ENCODE measurements at regions not wholly inside any gene's neighbourhood (a gene's known extent, or its start where the extent isn't known, plus 50 kb on each side); places are given as distances from the start of the nearest gene placed in this dataset.

DNA sequence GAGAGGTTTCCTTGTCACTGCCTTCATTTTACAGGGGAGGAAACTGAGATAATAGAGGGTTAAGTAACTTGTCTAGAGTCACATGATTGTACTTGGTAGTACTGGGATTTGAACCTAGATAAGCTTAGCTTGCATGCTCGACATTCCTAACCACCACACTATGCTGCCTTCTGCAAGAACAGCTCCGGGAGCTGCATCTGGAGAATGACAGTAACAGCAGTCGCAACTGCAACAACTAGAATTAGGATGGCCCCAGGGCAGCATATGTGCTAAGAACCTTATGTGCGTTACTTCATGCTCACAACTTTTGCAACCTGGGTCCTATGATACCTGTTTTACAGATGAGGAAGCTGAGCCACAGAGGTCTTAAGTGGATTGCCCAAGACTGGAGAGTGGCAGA, 89.5 kb upstream of the LCORL start:
- DNase-seq, result no peak
- H4K8ac ChIP-seq (replicated peaks; ENCODE audit: insufficient read length, low read depth, low read length), result no peak overlapping the region

More for the DNA sequence above, 89.5 kb upstream of the LCORL start:
- Histone ChIP-seq H2AFZ (ENCODE audit: low read length) (no peak overlapping the region), H3K4me2 (ENCODE audit: insufficient read depth, insufficient read length, low read length) (no peak overlapping the region), H2BK5ac (ENCODE audit: insufficient read length, low read length) (no peak overlapping the region), H3K27me3 (ENCODE audit: insufficient read depth, low read length) (no peaks in the 10 kb centered on the region), H3K79me1 (ENCODE audit: insufficient read depth, low read depth, low read length, poor library complexity, severe bottlenecking) (no peaks in the 10 kb centered on the region), H2BK15ac (ENCODE audit: low read depth, low read length) (no peak overlapping the region), H3K56ac (ENCODE audit: insufficient read length, low read depth, low read length) (no peak overlapping the region), H3K23ac (ENCODE audit: insufficient read length, low read depth, low read length) (no peak overlapping the region), H3K4me1 (ENCODE audit: insufficient read depth, low read length) (no peaks in the 10 kb centered on the region), H3K9ac (ENCODE audit: extremely low read depth, insufficient read length, low read length) (no peak overlapping the region), H2BK120ac (ENCODE audit: low read depth, low read length, poor library complexity, severe bottlenecking) (no peak overlapping the region), H4K20me1 (ENCODE audit: control insufficient read depth, insufficient read depth, insufficient read length) (no peaks in the 10 kb centered on the region), H3K79me2 (ENCODE audit: insufficient read depth, low read length) (no peaks in the 10 kb centered on the region), H3K18ac (ENCODE audit: insufficient read length, low read depth, low read length) (no peak overlapping the region), H3K27ac (ENCODE audit: insufficient read length, low read depth, low read length) (no peak overlapping the region), H4K5ac (ENCODE audit: insufficient read length, low read depth, low read length) (no peak overlapping the region), H2BK20ac (ENCODE audit: low read depth, low read length, poor library complexity, severe bottlenecking) (no peak overlapping the region), H3K9me3 (ENCODE audit: control insufficient read depth, low read depth, low read length) (no peaks in the 10 kb centered on the region), H3T11ph (ENCODE audit: low read length) (no peak overlapping the region), H3K14ac (ENCODE audit: insufficient read depth, low read length) (no peak overlapping the region), H2BK12ac (ENCODE audit: insufficient read length, low read depth, low read length) (no peak overlapping the region), H2AK5ac (ENCODE audit: insufficient read length, low read length) (no peak overlapping the region), H3K23me2 (ENCODE audit: insufficient read length, low read depth, low read length, poor library complexity, severe bottlenecking) (no peaks in the 10 kb centered on the region), H4K91ac (ENCODE audit: insufficient read length, low read depth, low read length) (no peak overlapping the region), H3K4ac (ENCODE audit: low read depth, low read length) (no peak overlapping the region)
- H3K4me3 Mint-ChIP-seq, result no peak overlapping the region
- peaks cover 0 to 6% of the 10 kb centered on the region in 2 experiments; a peak in 1 of 4 replicates for H3K4me1 Mint-ChIP-seq
- no peaks in the 10 kb centered on the region for H3K27me3 Mint-ChIP-seq (ENCODE audit: low read depth)
- H3K36me3 Mint-ChIP-seq (ENCODE audit: insufficient read depth in 1 of 3, low read depth in 3 of 3), result no peaks in the 10 kb centered on the region
- no peaks in the 10 kb centered on the region; a peak in 1 of 5 replicates for H3K9me3 Mint-ChIP-seq
- TF ChIP-seq, protein P1, sequence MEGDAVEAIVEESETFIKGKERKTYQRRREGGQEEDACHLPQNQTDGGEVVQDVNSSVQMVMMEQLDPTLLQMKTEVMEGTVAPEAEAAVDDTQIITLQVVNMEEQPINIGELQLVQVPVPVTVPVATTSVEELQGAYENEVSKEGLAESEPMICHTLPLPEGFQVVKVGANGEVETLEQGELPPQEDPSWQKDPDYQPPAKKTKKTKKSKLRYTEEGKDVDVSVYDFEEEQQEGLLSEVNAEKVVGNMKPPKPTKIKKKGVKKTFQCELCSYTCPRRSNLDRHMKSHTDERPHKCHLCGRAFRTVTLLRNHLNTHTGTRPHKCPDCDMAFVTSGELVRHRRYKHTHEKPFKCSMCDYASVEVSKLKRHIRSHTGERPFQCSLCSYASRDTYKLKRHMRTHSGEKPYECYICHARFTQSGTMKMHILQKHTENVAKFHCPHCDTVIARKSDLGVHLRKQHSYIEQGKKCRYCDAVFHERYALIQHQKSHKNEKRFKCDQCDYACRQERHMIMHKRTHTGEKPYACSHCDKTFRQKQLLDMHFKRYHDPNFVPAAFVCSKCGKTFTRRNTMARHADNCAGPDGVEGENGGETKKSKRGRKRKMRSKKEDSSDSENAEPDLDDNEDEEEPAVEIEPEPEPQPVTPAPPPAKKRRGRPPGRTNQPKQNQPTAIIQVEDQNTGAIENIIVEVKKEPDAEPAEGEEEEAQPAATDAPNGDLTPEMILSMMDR (conservative IDR thresholded peaks at IDR 0.05), result no peak
- H3K27ac Mint-ChIP-seq, result no peak overlapping the region
- WGBS (ENCODE audit: extremely low coverage, insufficient read length, low lambda C conversion rate), result no CpG with 5 or more reads among the region's 4 CpGs
